ENCODE measurements at regions not wholly inside any gene's neighbourhood (a gene's known extent, or its start where the extent isn't known, plus 50 kb on each side); places are given as distances from the start of the nearest gene placed in this dataset.

DNA sequence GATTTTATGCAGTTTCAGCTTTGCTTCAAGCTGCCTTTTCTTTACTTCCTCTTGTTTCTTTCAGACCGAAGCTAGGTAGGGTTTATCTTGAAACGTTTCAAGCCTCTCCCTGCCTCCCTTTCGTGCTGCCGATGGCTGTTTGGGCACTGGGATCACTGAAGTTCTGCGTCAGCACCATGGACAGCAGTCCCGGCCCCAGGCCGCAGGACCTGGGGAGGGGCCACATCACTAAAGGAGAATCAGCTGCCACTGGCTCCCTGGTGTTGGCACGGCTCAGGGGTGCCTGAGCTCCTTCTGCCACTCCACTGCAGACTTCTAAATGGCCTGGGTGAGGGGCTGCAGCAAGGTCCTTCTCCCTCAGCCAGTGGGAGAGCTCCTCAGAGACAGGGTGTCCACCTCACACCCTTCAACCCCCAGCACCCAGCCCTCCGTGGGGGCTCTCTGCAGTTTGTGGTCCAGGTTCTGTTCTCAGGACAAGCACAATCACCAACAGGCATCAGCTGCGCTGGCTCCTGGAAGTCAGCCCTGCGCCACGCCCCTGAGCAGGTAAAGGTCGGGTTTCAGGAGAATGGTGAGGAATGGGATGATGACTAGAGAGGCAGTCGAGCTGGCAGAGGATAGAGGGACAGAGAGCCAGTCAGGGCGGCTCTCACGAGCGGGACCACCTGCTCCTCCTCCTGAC is 387.2 kb downstream of the TCERG1L start:
- 34 to 40% methylated on average over 16 to 17 of the region's 17 CpGs for WGBS, 2 donors
- H3K27me3 ChIP-seq: no peaks in the 10 kb centered on the region
- H3K4me1 ChIP-seq: no peaks in the 10 kb centered on the region

DNA sequence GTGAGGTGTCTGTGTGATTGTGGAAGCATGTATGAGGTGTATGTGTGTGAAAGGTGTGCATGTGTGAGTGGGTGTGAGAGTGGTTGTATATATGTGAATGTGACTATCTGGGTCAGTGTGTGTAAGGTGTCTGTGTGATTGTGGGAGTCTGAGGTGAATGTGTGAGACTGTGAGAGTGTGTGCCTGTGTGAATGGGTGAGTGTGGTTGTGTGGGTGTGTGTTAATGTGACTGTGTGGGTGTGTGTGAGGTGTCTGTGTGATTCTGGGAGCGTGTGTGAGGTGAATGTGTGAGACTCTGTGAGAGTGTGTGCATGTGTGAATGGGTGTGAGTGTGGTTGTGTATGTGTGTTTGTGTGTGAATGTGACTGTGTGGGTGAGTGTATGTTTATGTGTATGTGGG is 385.1 kb downstream of the TCERG1L start:
- DNase-seq (ENCODE audit: low spot score in 2 of 2): no peak
- H3K4me1 ChIP-seq: no peaks in the 10 kb centered on the region
- no peak overlapping the region for H3K4me3 ChIP-seq
- H3K36me3 ChIP-seq: no peaks in the 10 kb centered on the region
- H3K27me3 ChIP-seq: no peaks in the 10 kb centered on the region
- H3K27ac ChIP-seq: no peak overlapping the region
- peaks cover 0 to 2% (median 0%) of the 10 kb centered on the region in 4 donors for H3K9me3 ChIP-seq
- WGBS, 2 donors: 88 to 93% methylated on average over 1 of the region's 1 CpG
- TF ChIP-seq POLR2A (IDR thresholded peaks at IDR 0.05) (no peak), EP300 (IDR thresholded peaks at IDR 0.05) (no peak)
- TF ChIP-seq, protein P1, sequence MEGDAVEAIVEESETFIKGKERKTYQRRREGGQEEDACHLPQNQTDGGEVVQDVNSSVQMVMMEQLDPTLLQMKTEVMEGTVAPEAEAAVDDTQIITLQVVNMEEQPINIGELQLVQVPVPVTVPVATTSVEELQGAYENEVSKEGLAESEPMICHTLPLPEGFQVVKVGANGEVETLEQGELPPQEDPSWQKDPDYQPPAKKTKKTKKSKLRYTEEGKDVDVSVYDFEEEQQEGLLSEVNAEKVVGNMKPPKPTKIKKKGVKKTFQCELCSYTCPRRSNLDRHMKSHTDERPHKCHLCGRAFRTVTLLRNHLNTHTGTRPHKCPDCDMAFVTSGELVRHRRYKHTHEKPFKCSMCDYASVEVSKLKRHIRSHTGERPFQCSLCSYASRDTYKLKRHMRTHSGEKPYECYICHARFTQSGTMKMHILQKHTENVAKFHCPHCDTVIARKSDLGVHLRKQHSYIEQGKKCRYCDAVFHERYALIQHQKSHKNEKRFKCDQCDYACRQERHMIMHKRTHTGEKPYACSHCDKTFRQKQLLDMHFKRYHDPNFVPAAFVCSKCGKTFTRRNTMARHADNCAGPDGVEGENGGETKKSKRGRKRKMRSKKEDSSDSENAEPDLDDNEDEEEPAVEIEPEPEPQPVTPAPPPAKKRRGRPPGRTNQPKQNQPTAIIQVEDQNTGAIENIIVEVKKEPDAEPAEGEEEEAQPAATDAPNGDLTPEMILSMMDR (IDR thresholded peaks at IDR 0.05): no peak

More for the DNA sequence above, 387.2 kb downstream of the TCERG1L start:
- TF ChIP-seq EP300 (IDR thresholded peaks at IDR 0.05) (no peak), POLR2A (IDR thresholded peaks at IDR 0.05) (no peak)
- TF ChIP-seq, protein P1 (IDR thresholded peaks at IDR 0.05): no peak
- no peaks in the 10 kb centered on the region for H3K36me3 ChIP-seq
- no peak for DNase-seq (ENCODE audit: low spot score in 2 of 2)
- H3K9me3 ChIP-seq: no peaks in the 10 kb centered on the region
- no peak overlapping the region for H3K27ac ChIP-seq
- no peak overlapping the region for H3K4me3 ChIP-seq

- 73 to 76% methylated on average over 4 of the region's 4 CpGs for WGBS, 2 donors
- Histone ChIP-seq H3K27me3 (no peaks in the 10 kb centered on the region), H3K27ac (no peak overlapping the region), H3K36me3 (no peaks in the 10 kb centered on the region), H3K4me3 (no peak overlapping the region), H3K4me1 (no peaks in the 10 kb centered on the region), H3K9me3 (peaks cover 0 to 2% (median 0%) of the 10 kb centered on the region in 4 donors)
- TF ChIP-seq EP300 (IDR thresholded peaks at IDR 0.05): no peak
- TF ChIP-seq POLR2A (IDR thresholded peaks at IDR 0.05): no peak
- TF ChIP-seq, protein P1 (IDR thresholded peaks at IDR 0.05): no peak
- no peak for DNase-seq (ENCODE audit: low spot score in 2 of 2)
Measured at GRCh38 chr10:130927157-130927556, 384.4 kb downstream of the TCERG1L start.

DNA sequence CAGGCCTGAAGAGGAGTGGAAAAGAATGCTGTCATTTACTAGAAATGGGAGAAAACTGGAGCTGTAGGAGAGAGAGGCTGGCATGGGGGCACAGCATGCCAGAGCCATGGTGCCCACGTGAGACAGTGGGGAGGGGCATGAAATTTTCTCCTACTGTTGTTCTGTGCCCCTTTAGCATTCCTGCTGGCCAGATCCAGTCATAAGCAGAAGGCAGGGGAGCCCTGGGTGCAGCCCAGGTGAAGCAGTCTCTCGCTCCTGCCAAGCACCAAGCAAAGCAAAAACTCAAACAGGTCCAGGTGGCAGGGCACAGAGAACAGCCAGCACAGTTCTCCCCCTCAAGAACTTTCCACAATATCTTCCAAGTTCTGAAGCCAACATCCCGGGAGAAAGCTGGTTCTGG is 383.2 kb downstream of the TCERG1L start:
- Histone ChIP-seq H3K36me3 (no peaks in the 10 kb centered on the region), H3K27me3 (no peaks in the 10 kb centered on the region), H3K4me3 (no peak overlapping the region), H3K27ac (no peak overlapping the region), H3K4me1 (no peaks in the 10 kb centered on the region), H3K9me3 (peaks cover 0 to 2% (median 0%) of the 10 kb centered on the region in 4 donors)
- 65 to 69% methylated on average over 3 of the region's 3 CpGs for WGBS, 2 donors
- no peak for DNase-seq (ENCODE audit: low spot score in 2 of 2)
- no peak for TF ChIP-seq POLR2A (IDR thresholded peaks at IDR 0.05)
- TF ChIP-seq, protein P1 (IDR thresholded peaks at IDR 0.05): no peak
- no peak for TF ChIP-seq EP300 (IDR thresholded peaks at IDR 0.05)

GRCh38 chr10:130929422-130930325 is 381.8 kb downstream of the TCERG1L start:
- no peaks in the 10 kb centered on the region for H3K27me3 ChIP-seq
- DNase-seq (ENCODE audit: low spot score in 2 of 2): no peak
- H3K4me1 ChIP-seq: no peaks in the 10 kb centered on the region
- no peak overlapping the region for H3K4me3 ChIP-seq
- 79 to 80% methylated on average over 8 to 17 of the region's 17 CpGs for WGBS, 2 donors
- H3K9me3 ChIP-seq: peaks cover 0 to 2% (median 0%) of the 10 kb centered on the region in 4 donors
- TF ChIP-seq EP300 (IDR thresholded peaks at IDR 0.05): no peak
- TF ChIP-seq, protein P1 (IDR thresholded peaks at IDR 0.05): no peak
- no peak for TF ChIP-seq POLR2A (IDR thresholded peaks at IDR 0.05)
- no peaks in the 10 kb centered on the region for H3K36me3 ChIP-seq
- no peak overlapping the region for H3K27ac ChIP-seq
